NK-92 treated with Interleukin-12 subunit alpha and Interleukin-12 subunit beta, amount 100 ng/mL, for 24 hours (cell line): ENCODE measurements at regions not wholly inside any gene's neighbourhood (a gene's known extent, or its start where the extent isn't known, plus 50 kb on each side); places are given as distances from the start of the nearest gene placed in this dataset.

Experiments used
- DNase-seq: peaks from one replicate; lab custom pipeline; 2025; lab: John Stamatoyannopoulos, UW

DNA sequence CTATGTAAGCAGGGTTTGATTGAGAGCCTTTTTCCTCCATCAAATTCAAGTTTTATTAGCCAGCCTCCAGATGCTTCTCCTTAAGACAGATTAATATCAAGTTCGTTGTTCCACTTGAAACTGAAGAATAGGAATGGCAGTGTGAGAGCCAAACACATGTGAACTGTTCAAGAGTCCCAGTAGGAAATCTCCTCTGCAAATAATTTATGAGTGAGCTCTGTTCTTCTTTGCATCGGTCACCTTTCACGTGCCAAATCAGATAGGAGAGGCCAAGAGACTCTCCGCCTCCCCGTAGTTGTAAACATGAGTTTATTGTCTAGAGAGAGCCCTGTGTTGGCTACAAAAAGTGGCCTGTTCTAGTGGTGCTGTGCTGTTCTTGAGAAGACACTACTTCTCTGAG lies 372.1 kb upstream of the NR2F2 start:
- DNase-seq, result no peak

DNA sequence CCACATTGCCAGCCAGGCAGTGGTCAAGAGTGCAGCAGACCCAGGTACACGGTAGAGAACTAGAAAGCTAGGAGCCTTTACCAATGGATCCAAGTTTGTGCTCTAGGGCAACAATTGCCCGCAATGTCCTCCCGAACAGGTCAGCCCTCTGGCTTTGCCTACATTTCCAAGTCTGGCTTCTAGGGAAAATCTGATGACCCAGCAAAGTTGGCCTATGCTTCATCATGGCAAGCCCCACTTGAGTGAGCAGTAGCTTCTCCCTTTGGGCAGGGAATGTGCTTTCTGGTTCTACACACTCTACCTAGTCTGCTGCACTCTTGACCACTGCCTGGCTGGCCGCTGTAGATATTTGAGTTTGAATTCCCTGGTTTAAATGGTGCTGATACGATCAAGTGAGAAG lies 361.6 kb upstream of the NR2F2 start:
- DNase-seq, result no peak

GRCh38 chr15:95970326-95970725 lies 360.2 kb upstream of the NR2F2 start:
- DNase-seq, result no peak

DNA sequence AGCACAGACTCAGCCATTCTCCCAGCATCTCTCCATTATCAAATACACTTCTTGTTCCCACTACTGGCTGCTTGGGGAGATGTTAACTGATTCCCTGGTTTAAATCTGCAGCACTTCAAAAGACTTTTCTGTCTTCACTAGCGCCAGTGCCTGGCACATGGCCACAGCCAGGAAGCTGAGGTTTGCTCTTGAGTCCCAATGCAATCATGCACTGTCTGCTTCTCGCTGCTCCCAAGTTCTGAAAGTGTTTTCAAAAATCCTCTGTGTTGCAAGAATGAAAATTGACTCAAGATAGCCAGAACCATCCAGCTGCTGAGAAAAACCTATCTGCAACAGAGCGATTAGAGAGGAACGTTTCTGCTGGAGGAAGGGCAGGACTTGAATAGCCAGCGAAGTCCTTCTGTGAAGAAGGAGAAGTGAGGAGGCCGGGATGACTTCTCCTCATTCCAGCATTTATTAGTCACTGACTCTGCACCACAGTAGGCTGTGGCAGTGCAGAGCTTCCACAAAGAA lies 358.4 kb upstream of the NR2F2 start:
- DNase-seq, result no peak

DNA sequence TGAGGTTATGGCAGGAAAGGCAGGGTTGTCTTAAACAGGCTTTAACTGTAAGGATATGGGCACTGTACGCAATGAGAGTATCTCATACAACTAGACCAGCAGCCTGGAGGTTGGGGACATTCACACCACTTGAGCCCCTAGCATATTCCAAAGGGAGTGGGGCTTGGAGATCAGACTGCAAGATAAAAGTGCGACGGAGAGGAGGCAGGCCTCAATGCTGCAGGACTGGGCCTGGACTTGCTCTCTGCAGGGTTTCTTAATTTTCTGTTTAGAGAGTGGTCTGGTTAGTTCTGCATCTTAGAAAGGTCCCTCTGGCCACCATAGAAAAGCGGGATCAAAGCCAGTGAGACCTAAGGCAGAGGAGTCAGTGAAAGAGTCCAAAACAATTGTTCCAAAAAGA lies 357.7 kb upstream of the NR2F2 start:
- DNase-seq, result no peak

- no peak for DNase-seq
These were observed 356.8 kb upstream of the NR2F2 start for GRCh38 chr15:95973566-95974256.

GRCh38 chr15:95975212-95975611 lies 355.3 kb upstream of the NR2F2 start:
- no peak for DNase-seq

DNA sequence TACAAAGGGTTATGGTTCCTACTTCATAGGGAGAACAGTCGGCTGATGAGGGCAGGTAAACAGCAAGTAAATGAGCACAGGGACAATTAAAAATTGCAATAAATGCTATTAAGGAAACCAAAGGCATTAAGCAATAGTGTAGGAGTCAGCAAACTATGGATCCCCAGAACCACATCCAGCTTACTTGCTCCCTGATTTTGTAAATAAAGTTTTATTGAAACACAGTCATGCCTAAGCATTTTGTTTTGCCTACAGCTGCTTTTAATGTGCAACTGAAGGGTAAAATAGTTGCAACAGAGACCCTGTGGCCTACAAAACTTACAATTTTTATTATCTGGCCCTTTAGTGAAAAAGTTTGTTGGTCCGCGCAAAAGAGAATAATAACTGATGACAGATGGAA lies 351.2 kb upstream of the NR2F2 start:
- DNase-seq, result no peak

DNA sequence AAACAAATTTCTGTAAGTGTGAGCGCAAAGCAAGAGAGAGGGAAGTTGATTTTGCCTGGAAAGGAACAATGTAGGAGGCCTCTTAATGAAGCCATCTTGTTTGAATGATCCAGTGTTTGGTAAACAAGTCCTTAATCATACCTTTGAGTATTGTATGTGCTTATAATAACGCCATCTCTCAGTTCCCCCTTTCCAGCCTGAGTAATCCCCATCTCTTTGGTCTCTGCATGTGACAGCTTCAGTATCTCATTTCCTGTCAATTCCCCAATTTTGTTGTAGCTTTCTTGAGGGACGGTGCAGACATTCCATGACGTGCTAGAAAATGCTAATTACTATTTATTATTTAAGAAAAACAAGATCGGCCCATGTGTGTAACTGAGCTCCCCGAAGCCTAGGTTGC lies 349.3 kb upstream of the NR2F2 start:
- no peak for DNase-seq

DNA sequence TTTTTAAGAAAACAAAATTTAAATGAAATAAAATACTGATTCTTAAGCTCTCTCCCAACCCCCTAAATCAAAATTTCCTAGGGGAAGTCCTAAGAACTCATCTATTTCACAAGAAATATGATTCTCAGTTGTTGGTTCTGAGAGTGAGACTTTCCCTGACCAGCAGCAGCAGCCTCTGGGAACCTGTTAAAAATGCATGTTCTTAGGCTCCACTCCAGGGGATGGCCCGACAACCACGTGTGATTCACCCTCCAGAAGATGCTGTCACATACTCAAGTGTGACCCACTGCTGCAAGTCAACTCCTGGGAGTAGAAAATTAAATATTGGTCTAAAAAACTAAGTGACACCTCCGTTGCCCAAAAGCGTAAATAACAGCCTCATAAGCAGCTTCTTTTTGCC lies 343.2 kb upstream of the NR2F2 start:
- DNase-seq, result no peak

DNA sequence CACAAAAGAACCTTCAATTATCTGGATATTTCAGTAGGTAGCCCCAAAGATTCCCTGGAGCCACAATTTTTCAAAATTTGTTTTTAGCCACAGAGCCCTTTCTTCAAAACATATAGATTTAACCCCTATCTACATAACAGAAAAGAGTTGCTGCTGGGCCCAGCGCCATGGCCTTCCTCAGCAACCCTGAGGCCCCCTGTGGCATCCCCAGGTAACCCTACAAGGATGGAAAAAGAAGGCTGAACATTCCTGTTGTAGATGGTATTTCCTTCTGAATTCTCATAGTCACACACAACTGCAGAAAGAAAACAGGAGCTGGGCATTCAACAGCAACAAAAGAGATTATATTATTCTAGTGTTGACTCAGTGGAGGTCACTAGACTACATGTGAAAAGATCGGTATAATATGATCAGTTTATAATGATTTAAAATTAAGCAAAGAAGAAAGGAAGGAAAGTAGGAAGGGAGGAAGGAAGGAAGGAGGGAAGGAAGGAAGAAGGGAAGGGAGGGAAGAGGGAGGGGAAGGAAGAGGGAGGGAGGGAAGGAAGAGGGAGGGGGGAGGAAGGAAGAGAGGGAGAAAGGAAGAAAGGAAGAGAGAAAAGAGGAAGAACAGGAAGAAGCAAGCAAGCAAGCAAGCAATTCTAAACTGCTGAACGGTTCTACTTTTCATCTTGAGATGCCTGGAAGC lies 342.5 kb upstream of the NR2F2 start:
- no peak for DNase-seq

GRCh38 chr15:95988574-95988887 lies 342.0 kb upstream of the NR2F2 start:
- DNase-seq, result no peak

DNA sequence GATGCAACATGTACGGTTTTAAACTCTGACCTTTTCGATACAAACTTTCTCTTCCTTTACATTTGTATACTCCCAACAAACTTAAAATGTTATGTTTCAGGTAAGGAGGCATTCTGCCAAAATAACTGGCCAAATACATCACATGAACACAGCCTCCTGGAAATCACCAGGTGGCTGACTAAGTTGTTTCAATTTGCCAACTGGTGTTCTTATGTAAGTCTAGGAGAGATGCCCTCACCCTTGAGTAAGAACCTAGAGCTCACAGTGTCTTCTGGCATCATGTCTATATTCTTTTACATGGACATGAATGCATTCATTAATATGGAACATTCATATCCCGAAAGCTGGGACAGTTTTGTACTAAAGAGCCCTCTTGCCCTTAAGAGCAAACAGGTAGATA lies 341.1 kb upstream of the NR2F2 start:
- DNase-seq, result no peak

DNA sequence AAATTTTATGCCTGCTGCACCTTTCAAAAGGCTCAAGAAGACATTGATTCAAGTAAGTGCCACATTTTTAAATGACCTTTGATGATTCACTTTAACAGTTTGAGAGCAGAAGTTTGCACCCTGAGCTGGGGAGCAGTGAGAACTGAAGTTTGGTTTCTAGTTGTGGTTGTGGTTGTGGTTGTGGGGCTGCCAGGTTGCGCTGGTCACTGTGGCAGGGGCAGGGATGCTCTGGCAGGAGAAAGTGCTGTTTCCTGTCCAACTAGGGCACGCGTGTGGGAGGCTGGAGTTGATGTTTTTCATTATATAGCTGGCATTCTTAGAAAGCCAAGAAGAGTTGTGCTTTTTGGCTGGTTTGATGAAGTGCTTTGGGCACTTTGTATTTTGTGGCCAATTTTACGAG lies 339.7 kb upstream of the NR2F2 start:
- peak; percentile 61 for DNase-seq

DNA sequence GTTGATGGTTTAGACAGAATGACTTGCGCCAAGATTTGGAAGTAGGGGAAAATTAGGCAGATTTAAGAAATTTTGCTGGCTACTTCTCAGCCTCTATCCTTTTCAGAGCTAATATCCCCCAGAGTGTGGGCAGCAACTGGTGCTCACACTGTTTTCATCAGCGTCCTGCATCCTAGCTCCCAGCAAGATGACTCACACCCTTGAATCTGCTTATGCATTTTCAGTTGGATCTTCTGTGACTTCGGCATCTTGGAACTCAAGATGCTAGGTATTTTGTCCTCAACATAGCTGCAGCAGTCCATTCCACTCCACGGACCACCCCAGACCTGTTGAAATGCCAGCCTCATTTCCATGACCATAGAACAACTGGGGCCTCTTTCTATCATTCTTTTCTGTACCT lies 336.1 kb upstream of the NR2F2 start:
- no peak for DNase-seq

- no peak for DNase-seq
These were observed 334.9 kb upstream of the NR2F2 start for GRCh38 chr15:95995375-95996168.

DNA sequence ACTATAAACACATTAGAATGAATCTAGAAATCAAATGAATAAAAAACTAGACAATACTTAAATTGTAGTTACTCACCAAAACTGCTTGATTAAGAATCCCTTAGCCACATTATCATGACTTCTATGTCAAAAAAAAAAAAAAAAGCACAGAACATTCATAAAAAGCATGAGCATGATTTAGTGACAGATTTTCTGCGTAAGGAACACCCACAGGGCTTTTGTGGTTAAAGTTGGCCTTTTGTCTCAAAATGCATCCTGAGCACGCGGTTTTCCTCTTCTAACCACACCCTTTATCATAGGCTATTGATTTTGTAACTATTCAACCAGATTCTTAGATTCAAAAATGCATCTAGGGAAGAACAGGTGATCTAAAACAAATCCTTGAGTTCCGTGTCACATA lies 334.0 kb upstream of the NR2F2 start:
- DNase-seq, result peak; percentile 7

GRCh38 chr15:95998935-95999334 lies 331.6 kb upstream of the NR2F2 start:
- no peak for DNase-seq

DNA sequence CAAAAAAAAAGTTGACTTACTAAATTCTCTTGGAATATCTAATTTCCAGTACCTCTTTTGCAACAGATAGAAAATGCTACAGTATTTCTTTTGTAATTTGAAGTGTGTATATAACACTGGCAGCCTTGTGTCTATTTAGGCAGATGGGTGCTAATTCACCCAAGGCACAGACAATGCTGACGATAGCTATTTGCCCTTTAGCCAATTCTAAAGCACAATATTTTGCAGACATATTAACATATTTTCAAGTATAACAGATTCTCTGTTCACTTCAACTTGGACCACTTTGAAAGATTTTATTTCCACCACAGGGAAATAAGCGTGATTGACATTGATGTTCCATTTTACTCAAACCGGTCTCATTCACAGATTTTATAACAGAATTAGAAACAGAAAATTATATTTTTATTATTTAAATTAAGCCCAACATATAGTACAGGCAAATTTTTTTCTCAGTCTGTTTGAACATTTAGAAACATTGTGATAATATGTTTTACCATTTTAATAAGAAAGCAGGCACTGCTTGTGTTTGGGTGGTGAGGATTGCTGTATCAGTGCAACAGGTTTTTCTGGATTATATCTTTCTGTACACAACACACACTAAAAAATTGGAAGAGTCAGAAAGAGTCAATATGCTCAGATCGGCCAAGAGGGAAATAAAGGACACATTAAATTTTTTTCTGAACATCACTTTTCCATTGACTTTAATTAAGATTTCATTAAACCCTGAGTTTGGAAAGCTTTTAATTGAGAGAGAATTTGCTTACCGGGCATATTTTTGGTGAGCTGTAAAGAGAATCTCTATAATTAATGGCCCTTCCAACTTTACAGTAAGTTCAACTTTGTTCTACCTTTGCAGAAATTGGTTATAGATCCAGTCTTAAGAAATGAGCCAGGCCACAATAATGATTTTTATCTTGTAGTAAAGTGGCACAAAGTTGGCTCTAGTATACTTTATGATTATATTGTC lies 327.3 kb upstream of the NR2F2 start:
- no peak for DNase-seq

DNA sequence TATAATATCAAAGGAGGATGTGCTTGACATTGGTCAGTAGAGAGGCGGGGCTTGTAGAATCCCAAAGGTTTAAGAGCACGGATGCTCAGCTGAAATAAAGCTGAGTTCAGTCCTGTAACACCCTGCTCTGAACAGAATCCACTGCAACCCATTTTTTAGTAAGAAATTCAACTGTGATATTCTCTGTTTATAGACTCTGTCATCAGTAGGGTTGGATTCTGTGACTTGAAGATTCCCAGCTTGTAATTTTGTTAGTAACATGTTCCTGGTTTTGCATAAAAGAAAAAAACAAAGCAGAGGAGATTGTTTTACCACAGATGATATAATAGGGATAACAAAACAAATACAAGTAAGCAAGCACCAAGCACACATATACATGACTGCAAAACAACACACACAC lies 324.6 kb upstream of the NR2F2 start:
- DNase-seq, result no peak

- no peak for DNase-seq
These were observed 319.4 kb upstream of the NR2F2 start for GRCh38 chr15:96011136-96011535.

DNA sequence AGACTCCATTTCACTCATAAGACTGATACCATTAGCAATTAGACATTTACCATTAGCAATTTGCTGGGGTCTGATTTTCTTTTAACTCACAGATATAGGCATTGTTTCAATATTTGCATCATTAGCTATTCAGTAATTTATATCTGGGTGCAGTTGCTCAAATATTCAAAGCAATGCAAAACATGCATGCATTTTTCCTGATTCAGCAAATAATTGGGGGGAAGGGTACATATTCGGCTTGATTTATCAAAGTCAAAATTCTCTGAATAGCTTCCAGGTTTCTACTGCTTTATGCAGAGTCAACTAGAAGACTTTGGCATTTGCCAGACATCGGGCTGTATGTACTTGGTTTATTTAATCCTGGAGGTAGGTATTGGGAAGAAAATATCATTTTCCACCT lies 315.6 kb upstream of the NR2F2 start:
- DNase-seq, result no peak
